Lower lobe of right lung (tissue), 2 donors: ENCODE measurements at regions not wholly inside any gene's neighbourhood (a gene's known extent, or its start where the extent isn't known, plus 50 kb on each side); places are given as distances from the start of the nearest gene placed in this dataset.

Experiments
- ATAC-seq, 2 donors: fragments of 200-7000 bp; cut with Tn5 transposase; one replicate each; pipeline ENCODE4 v1.9.1; 2020 to 2022; ENCODE audit warnings: mild to moderate bottlenecking in 2 of 2, moderate library complexity in 2 of 2
- DNase-seq: peaks from one replicate; pipeline ENCODE4 v3.0.0-alpha.2; 2020
- H3K27ac ChIP-seq: fragments of 200-600 bp; one replicate; pipeline ENCODE4 v1.8.0; 2022
- H3K27me3 ChIP-seq: fragments of 200-600 bp; one replicate; pipeline ENCODE4 v1.8.0; 2022; ENCODE audit warnings: low read depth
- H3K36me3 ChIP-seq: fragments of 200-600 bp; one replicate; pipeline ENCODE4 v1.8.0; 2022; ENCODE audit warnings: mild to moderate bottlenecking
- H3K4me1 ChIP-seq: fragments of 200-600 bp; one replicate; pipeline ENCODE4 v1.8.0; 2022
- H3K4me3 ChIP-seq: fragments of 200-600 bp; one replicate; pipeline ENCODE4 v1.8.0; 2022; ENCODE audit warnings: mild to moderate bottlenecking
- H3K9me3 ChIP-seq: fragments of 200-600 bp; one replicate; pipeline ENCODE4 v1.8.0; 2022
- CTCF ChIP-seq: fragments of 200-600 bp; IDR thresholded peaks from one replicate; pipeline ENCODE4 v1.8.0; 2022; ENCODE audit warnings: antibody characterized with exemption, mild to moderate bottlenecking
- intact Hi-C: fragments of 100-400 bp; cut with DNase I; formaldehyde crosslinking; loops from one replicate; pipeline ENCODE4 v1.11.0; 2022
- donor health status: DM: no; HTN: yes; CAD: no; lungs with severe emphysema.

- H3K36me3 ChIP-seq: no peaks in the 10 kb centered on the region
- ATAC-seq (no peak), DNase-seq (no peak)
- H3K27me3 ChIP-seq: no peaks in the 10 kb centered on the region
- H3K4me3 ChIP-seq: no peak overlapping the region
- no peaks in the 10 kb centered on the region for H3K9me3 ChIP-seq
- TF ChIP-seq CTCF: no peak
- intact Hi-C loops: no loop called here
- H3K27ac ChIP-seq: no peak overlapping the region
- H3K4me1 ChIP-seq: no peaks in the 10 kb centered on the region
Measured at GRCh38 chr6:15116889-15117288, 129.0 kb upstream of the JARID2 start.

GRCh38 chr6:15121443-15121842 lies 124.4 kb upstream of the JARID2 start:
- H3K4me3 ChIP-seq: no peak overlapping the region
- no peaks in the 10 kb centered on the region for H3K4me1 ChIP-seq
- no peak for TF ChIP-seq CTCF
- H3K9me3 ChIP-seq: no peaks in the 10 kb centered on the region
- no peak for DNase-seq
- H3K27ac ChIP-seq: no peak overlapping the region
- intact Hi-C loops: no loop called here
- no peaks in the 10 kb centered on the region for H3K27me3 ChIP-seq
- no peaks in the 10 kb centered on the region for H3K36me3 ChIP-seq
- no peak for ATAC-seq

- no peaks in the 10 kb centered on the region for H3K27me3 ChIP-seq
- H3K36me3 ChIP-seq: no peaks in the 10 kb centered on the region
- H3K4me3 ChIP-seq: no peak overlapping the region
- H3K4me1 ChIP-seq: no peaks in the 10 kb centered on the region
- ATAC-seq: no peak
- H3K9me3 ChIP-seq: no peaks in the 10 kb centered on the region
- DNase-seq: no peak
- no peak for TF ChIP-seq CTCF
- intact Hi-C loops: no loop called here
- no peak overlapping the region for H3K27ac ChIP-seq
Measured at GRCh38 chr6:15121977-15122550, 123.8 kb upstream of the JARID2 start.

- H3K9me3 ChIP-seq: no peaks in the 10 kb centered on the region
- no peaks in the 10 kb centered on the region for H3K36me3 ChIP-seq
- ATAC-seq: no peak
- intact Hi-C loops: no loop called here
- peaks cover 4% of the 10 kb centered on the region for H3K4me1 ChIP-seq
- TF ChIP-seq CTCF: no peak
- DNase-seq: no peak
- no peaks in the 10 kb centered on the region for H3K27me3 ChIP-seq
- no peak overlapping the region for H3K27ac ChIP-seq
- no peak overlapping the region for H3K4me3 ChIP-seq
Measured at GRCh38 chr6:15129887-15130286, 116.0 kb upstream of the JARID2 start.

GRCh38 chr6:15131234-15131633 lies 114.6 kb upstream of the JARID2 start:
- intact Hi-C loops: no loop called here
- H3K27me3 ChIP-seq: no peaks in the 10 kb centered on the region
- H3K4me1 ChIP-seq: peaks cover 4% of the 10 kb centered on the region
- no peak overlapping the region for H3K27ac ChIP-seq
- TF ChIP-seq CTCF: no peak
- no peak for ATAC-seq
- no peak for DNase-seq
- no peaks in the 10 kb centered on the region for H3K36me3 ChIP-seq
- no peak overlapping the region for H3K4me3 ChIP-seq
- H3K9me3 ChIP-seq: no peaks in the 10 kb centered on the region

GRCh38 chr6:15131651-15132061 lies 114.2 kb upstream of the JARID2 start:
- no peaks in the 10 kb centered on the region for H3K9me3 ChIP-seq
- no peaks in the 10 kb centered on the region for H3K36me3 ChIP-seq
- H3K27ac ChIP-seq: no peak overlapping the region
- no peak for TF ChIP-seq CTCF
- DNase-seq (no peak), ATAC-seq (no peak)
- no peaks in the 10 kb centered on the region for H3K27me3 ChIP-seq
- H3K4me1 ChIP-seq: peaks cover 4% of the 10 kb centered on the region
- no peak overlapping the region for H3K4me3 ChIP-seq
- intact Hi-C loops: no loop called here
